ENCODE measurements at regions not wholly inside any gene's neighbourhood (a gene's known extent, or its start where the extent isn't known, plus 50 kb on each side); places are given as distances from the start of the nearest gene placed in this dataset.

GRCh38 chr13:107289540-107289939 is 721.6 kb upstream of the ARGLU1 start:
- TF ChIP-seq, protein P1, sequence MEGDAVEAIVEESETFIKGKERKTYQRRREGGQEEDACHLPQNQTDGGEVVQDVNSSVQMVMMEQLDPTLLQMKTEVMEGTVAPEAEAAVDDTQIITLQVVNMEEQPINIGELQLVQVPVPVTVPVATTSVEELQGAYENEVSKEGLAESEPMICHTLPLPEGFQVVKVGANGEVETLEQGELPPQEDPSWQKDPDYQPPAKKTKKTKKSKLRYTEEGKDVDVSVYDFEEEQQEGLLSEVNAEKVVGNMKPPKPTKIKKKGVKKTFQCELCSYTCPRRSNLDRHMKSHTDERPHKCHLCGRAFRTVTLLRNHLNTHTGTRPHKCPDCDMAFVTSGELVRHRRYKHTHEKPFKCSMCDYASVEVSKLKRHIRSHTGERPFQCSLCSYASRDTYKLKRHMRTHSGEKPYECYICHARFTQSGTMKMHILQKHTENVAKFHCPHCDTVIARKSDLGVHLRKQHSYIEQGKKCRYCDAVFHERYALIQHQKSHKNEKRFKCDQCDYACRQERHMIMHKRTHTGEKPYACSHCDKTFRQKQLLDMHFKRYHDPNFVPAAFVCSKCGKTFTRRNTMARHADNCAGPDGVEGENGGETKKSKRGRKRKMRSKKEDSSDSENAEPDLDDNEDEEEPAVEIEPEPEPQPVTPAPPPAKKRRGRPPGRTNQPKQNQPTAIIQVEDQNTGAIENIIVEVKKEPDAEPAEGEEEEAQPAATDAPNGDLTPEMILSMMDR (IDR thresholded peaks at IDR 0.05): no peak
- no peak for TF ChIP-seq POLR2A (IDR thresholded peaks at IDR 0.05)
